Bone marrow (tissue), 2 donors: ENCODE measurements at regions not wholly inside any gene's neighbourhood (a gene's known extent, or its start where the extent isn't known, plus 50 kb on each side); places are given as distances from the start of the nearest gene placed in this dataset.

Experiments used
- DNase-seq, 2 donors: peaks; one replicate each; lab custom pipeline; 2025; lab: John Stamatoyannopoulos, UW

GRCh38 chr11:95387325-95387724, 156.3 kb upstream of the SESN3 start:
- DNase-seq = no peak

- no peak for DNase-seq
Observed at GRCh38 chr11:95385577-95385976, 154.6 kb upstream of the SESN3 start.

DNA sequence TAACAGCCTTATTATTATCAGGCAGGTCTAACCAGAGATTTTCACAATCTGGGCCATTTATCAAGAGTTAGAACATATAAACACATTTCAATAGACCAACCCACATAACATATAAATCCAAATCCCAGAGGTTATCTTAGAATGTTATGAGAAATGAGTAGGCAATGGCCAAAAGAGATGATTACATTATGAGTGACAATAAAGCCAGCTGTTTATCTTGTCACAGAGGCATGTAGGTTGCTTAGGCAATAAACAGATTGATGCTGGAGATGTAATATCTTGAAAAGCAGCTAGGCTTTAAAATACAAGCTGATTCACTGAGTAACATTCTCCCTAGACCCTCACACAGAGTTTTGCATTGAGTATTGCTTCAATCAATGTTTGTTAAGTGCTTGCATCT, 148.5 kb upstream of the SESN3 start:
- no peak for DNase-seq

- no peak for DNase-seq
Observed at GRCh38 chr11:95378789-95379188, 147.8 kb upstream of the SESN3 start.

GRCh38 chr11:95378111-95378510, 147.1 kb upstream of the SESN3 start:
- DNase-seq = no peak

DNA sequence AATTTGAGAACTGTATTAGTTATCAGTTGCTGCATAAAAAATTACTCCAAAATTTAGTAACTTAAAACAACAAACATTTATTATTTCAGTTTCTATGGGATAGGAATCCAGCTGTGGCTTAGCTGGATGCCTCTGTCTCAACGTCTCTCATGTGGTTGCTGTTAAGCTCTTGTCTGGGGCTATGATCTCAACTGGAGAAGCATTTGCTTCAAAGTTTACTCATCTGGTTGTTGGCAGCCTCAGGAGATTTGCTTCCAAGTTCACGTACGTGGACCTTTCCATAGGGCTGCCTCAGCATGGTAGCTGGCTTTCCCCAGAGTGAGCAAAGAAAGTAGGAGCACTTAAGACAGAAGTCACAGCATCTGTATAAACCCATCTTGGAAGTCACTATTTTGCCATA, 144.9 kb upstream of the SESN3 start:
- DNase-seq = no peak

DNA sequence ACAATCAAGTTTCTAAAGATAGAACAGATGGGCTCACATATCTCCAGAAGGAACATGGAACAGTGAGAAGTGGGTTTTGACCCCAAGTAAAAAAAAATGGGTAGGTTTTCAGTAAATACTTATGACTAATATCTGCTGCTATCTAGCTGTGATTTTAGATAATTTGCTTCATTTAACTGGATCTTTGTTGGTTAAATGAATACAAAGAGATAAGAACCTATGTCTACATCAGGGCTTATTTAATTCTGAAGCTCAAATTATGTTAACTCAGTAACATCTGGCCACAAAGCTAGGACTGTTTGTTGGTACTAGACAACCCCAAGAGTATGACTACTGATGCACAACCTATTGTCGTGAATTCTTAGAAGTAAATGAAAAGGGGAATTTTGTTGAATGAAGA, 144.4 kb upstream of the SESN3 start:
- no peak for DNase-seq

DNA sequence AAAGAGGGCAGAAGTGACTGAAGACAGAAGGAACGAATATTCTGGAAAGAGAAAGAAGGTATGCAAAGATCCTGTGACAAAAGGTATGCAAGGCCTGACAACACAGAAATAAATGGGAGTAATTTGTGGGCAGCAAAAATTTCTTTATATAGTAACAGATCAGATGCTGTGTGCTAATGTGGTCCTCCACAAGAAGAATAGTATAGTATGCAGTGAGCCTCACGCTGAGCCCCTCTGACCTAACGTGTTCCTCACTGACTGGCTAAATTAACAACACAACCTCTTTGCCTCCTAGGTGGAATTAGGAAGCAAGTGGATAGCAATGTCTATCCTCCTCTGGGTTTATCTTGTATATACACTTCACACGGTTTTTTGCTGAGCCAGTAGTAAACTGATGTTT, 143.1 kb upstream of the SESN3 start:
- DNase-seq = no peak

GRCh38 chr11:95373241-95373640, 142.2 kb upstream of the SESN3 start:
- DNase-seq = no peak

DNA sequence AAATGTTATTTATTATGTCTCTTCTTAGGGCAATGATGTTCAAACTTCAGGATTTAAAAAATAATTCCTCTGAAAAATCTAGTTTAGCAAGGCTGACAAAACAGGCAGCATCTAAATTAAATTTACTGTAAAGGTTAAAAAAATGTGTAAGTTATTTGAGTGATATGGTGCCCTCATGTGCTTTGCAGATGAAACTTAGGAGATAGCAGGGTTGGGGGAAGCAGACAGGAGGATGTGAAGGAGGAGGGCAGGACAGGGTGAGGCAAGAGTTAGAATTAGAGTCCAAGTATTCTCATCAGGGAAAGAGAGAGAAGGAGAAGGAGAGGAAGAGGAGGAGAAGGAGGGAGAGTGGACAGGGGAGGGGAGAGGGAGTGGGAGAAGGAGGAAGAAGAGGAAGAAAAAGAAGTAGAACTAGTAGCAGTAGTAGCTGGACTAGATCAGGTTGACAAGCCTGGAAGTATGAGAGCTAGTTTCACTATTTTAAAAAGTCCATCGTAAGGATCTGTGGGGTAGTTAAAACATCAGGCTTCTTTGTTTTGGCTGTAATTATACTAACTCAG, 141.2 kb upstream of the SESN3 start:
- DNase-seq = no peak

- DNase-seq = peak in 1 of 2 donors; percentile 33
Observed at GRCh38 chr11:95371153-95371552, 140.2 kb upstream of the SESN3 start.

GRCh38 chr11:95367726-95368125, 136.7 kb upstream of the SESN3 start:
- DNase-seq = no peak

DNA sequence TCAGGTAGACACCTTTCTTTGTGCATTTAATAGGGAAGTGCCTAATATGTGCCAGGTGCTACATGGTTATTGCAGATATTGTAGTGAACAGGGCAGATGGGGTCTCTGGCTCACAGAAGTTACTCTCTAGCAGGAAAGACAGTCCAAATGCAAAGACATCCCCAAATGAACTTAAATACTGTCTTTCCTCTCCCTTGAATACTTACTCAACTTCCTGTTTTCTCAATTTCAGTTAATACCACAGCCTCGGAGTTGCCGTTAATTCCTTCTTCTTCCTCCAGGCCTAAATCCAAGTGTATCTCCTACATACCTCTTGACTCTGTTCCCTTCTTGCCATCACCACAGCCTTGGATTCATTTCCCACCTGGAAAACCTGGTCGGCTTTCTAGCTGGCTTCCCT, 134.3 kb upstream of the SESN3 start:
- DNase-seq = peak in 1 of 2 donors; percentile 50

- no peak for DNase-seq
Observed at GRCh38 chr11:95364324-95365295, 133.6 kb upstream of the SESN3 start.

- no peak for DNase-seq
Observed at GRCh38 chr11:95363708-95364107, 132.7 kb upstream of the SESN3 start.

- no peak for DNase-seq
Observed at GRCh38 chr11:95363164-95363563, 132.2 kb upstream of the SESN3 start.

DNA sequence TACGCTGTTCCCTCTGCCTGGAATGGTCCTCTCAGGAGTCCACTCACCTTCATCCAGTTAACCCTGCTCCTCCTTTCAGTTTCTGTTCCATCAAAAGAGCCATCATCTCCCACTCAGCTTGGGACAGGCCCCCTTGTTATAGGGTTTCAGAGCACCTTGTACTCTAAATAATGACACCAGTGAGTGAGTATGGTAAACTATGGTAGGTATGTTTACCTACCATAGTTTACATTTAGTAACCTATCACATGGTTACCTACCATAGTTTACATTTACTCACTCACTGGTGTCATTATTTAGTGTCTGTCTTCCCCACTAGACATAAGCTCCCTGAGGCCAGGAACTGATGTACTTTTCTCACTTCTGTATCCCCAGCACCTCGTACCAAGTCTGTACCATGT, 130.2 kb upstream of the SESN3 start:
- no peak for DNase-seq

DNA sequence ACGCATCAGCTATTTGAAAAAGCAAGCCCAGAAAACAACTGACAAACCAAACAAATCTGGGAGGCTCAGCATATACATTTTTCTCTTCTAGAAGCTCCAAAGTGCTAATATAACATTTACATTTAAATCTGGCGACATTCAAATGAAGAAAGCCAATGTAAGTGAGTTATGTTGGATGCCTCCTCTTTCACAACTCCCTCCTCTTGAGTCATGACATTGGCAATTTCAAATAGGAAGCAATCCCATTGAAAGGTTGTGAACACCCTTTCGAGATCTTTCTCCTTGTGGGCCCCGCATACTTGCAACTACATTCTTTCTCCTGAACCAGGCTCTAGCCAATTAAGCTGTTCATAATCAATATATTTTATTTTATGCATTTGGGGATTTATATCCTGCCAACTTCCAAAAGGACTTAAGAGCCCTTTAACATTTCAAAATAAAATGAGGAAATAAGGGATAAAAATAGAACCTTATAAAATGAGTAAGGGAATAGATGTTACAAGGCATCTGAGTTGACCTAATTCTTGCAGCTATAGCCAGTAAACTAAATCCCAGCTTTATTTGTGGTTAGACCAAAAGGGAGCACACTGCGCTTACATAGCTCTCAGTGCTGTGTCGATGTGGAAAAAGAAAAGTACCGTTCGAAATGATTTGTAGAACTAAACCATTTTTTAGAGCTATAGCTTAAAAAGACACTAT, 129.5 kb upstream of the SESN3 start:
- no peak for DNase-seq

DNA sequence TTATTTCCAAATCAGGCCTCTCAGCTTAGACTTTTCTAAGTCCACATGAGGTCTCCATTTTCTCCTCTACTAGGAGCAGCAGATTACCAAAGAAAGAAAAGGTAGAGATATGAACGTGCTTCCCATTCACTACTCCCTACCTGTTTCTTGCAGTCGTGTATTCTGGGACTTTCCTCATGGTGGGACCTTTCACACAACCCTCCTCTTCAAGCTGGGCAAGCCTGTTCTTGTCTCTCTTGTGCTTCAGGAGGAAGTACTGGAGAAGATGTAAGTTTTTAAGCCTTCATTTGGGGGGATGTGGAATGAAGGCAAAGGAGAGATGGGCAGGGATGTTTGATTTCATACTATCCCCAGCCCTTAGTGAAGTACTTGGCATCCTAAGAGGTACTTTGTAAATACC, 128.8 kb upstream of the SESN3 start:
- no peak for DNase-seq

DNA sequence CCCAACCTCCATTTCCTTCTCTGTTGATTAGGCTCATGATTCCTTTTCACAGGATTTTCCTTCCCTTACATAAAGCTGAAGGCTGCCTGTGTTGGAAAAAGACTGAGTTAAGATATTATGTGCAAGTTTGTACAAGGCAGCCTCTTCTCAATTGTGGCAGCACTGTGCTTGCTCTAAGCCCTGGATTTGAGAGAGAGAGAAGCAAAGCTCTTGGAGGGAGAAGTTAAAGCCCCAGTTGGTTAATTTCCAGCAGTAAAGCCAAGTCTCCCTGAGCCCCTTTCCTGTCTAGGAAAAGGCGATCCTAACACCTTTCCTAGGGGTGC, 128.3 kb upstream of the SESN3 start:
- DNase-seq = no peak

GRCh38 chr11:95358511-95359340, 127.7 kb upstream of the SESN3 start:
- DNase-seq = no peak

DNA sequence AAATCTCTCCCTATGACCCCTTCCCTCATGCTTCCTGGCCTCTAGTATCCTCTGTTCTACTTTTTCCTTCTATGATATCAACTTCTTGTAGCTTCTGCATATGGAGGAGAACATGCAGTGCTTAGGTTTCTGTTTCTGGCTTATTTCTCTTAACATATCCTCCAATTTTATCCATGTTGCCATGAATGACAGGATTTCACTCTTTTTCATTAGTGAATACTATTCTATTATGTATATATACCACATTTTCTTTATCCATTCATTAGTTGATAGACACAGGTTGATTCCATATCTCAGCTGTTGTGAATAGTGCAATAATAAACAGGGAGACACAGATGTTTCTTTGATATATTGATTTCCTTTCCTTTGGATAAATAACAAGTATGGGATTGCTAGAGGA, 123.3 kb upstream of the SESN3 start:
- DNase-seq = no peak
